HCT116 (cell line): ENCODE measurements at regions not wholly inside any gene's neighbourhood (a gene's known extent, or its start where the extent isn't known, plus 50 kb on each side); places are given as distances from the start of the nearest gene placed in this dataset.

Source experiments
- ATAC-seq: fragments of 200-7000 bp; cut with Tn5 transposase; 2 replicates; pipeline ENCODE4 v1.9.1; 2020; ENCODE audit warnings: mild to moderate bottlenecking, moderate library complexity
- BruUV-seq: library from RNA; stranded (reverse); fragments of 400-500 nt; replicated peaks from 2 replicates; lab custom pipeline; 2021; lab: Mats Ljungman, UMichigan
- CTCF ChIA-PET: fragments of 300-600 bp; sonication (Branson Sonifier 250); formaldehyde crosslinking; loops from one replicate; lab custom pipeline; 2021; ENCODE audit warnings: antibody characterized with exemption; lab: Charles Lee
- POLR2A ChIA-PET: fragments of 300-600, 350-600 bp; sonication (Branson Sonifier 250); formaldehyde crosslinking; loops from one replicate; lab custom pipeline; 2021; ENCODE audit warnings: antibody characterized with exemption; lab: Charles Lee
- RAD21 ChIA-PET, 2 experiments: fragments of 300-600 bp; sonication (Branson Sonifier 250); formaldehyde crosslinking; loops; one replicate each; lab custom pipeline; 2023; ENCODE audit warnings: low total read pairs in 2 of 2; ENCODE audit not compliant: uncharacterized antibody in 2 of 2, unreplicated experiment in 2 of 2, low non-redundant PET in 1 of 2; lab: Charles Lee
- DNase-seq: peaks from one replicate; pipeline ENCODE4 v3.0.0-alpha.2; 2010; ENCODE audit warnings: low read depth, low spot score
- H2AFZ ChIP-seq: fragments of 200-600 bp; shearing (Covaris generic), sonication (generic); 2 replicates; pipeline ENCODE4 v1.6.1; 2017; ENCODE audit warnings: low read depth, mixed run types, mixed read lengths, antibody characterized with exemption, low read length; ENCODE audit not compliant: poor library complexity, severe bottlenecking
- H3K27ac ChIP-seq: 2 replicates; pipeline ENCODE4 v1.5.1; 2012; ENCODE audit warnings: low read depth, low read length
- H3K27me3 ChIP-seq: fragments of 200-600 bp; sonication (generic); 2 replicates; pipeline ENCODE4 v1.6.1; 2016; ENCODE audit warnings: mixed run types, low read length, mixed read lengths; ENCODE audit not compliant: insufficient read depth
- H3K36me3 ChIP-seq, 2 experiments: fragments of 200-500 bp in 1 of 2; fragments of 200-600 bp in 1 of 2; sonication (Bioruptor generic) in 1 of 2; sonication (generic) in 1 of 2; 2 replicates each; pipeline versions ENCODE4 v1.5.1 to v1.6.1; 2014 to 2016; ENCODE audit warnings: low read length in 2 of 2, inconsistent platforms in 1 of 2, mixed read lengths in 1 of 2, mixed run types in 1 of 2; ENCODE audit not compliant: insufficient read depth in 2 of 2, control insufficient read depth in 1 of 2
- H3K4me1 ChIP-seq, 2 experiments: fragments of 200-600 bp in 1 of 2; sonication (generic) in 1 of 2; 2 replicates each; pipeline versions ENCODE4 v1.5.1 to v1.6.1; 2012 to 2017; ENCODE audit warnings: low read length in 2 of 2, inconsistent platforms in 1 of 2, mild to moderate bottlenecking in 1 of 2, mixed read lengths in 1 of 2, mixed run types in 1 of 2, moderate library complexity in 1 of 2; ENCODE audit not compliant: insufficient read depth in 2 of 2, control insufficient read depth in 1 of 2
- H3K4me2 ChIP-seq: fragments of 200-600 bp; sonication (generic); 2 replicates; pipeline ENCODE4 v1.6.1; 2017; ENCODE audit warnings: mixed run types, low read length, mixed read lengths
- H3K4me3 ChIP-seq, 2 experiments: fragments of 200-600 bp in 1 of 2; sonication (generic) in 1 of 2; replicated peaks in 1 of 2; 2 replicates each; pipeline ENCODE4 v1.5.1; 2011 to 2016; ENCODE audit warnings: low read length in 2 of 2, control low read depth in 1 of 2, low read depth in 1 of 2, mild to moderate bottlenecking in 1 of 2, mixed read lengths in 1 of 2, mixed run types in 1 of 2
- H3K79me2 ChIP-seq: fragments of 200-600 bp; sonication (generic); 2 replicates; pipeline ENCODE4 v1.6.1; 2017; ENCODE audit warnings: mild to moderate bottlenecking, mixed run types, low read length, moderate library complexity, mixed read lengths; ENCODE audit not compliant: insufficient read depth
- H3K9ac ChIP-seq: fragments of 200-600 bp; sonication (generic); 2 replicates; pipeline ENCODE4 v1.6.1; 2016; ENCODE audit warnings: low read length, mixed read lengths
- H3K9me2 ChIP-seq: fragments of 200-600 bp; sonication (generic), shearing (Covaris generic); 2 replicates; pipeline ENCODE4 v1.6.1; 2017; ENCODE audit warnings: mixed run types, mild to moderate bottlenecking, moderate library complexity; ENCODE audit not compliant: insufficient read depth
- H3K9me3 ChIP-seq, 2 experiments: fragments of 200-500 bp in 1 of 2; fragments of 200-600 bp in 1 of 2; sonication (Bioruptor generic) in 1 of 2; sonication (generic) in 1 of 2; 2 replicates each; pipeline ENCODE4 v1.6.1; 2014 to 2017; ENCODE audit warnings: low read length in 2 of 2, mixed read lengths in 2 of 2, inconsistent platforms in 1 of 2, low read depth in 1 of 2, mild to moderate bottlenecking in 1 of 2, mixed run types in 1 of 2, moderate library complexity in 1 of 2; ENCODE audit not compliant: control insufficient read depth in 1 of 2, insufficient read depth in 1 of 2
- H4K20me1 ChIP-seq: fragments of 200-600 bp; sonication (generic), shearing (Covaris generic); 2 replicates; pipeline ENCODE4 v1.6.1; 2017; ENCODE audit warnings: mixed run types, mild to moderate bottlenecking, moderate library complexity; ENCODE audit not compliant: insufficient read depth
- ATF3 ChIP-seq: IDR thresholded peaks from 2 replicates; pipeline ENCODE4 v1.6.1; 2012
- CBX3 ChIP-seq: IDR thresholded peaks from 2 replicates; pipeline ENCODE4 v1.6.1; 2012; ENCODE audit warnings: low read depth
- CEBPB ChIP-seq: IDR thresholded peaks from 2 replicates; pipeline ENCODE4 v1.6.1; 2012; ENCODE audit warnings: low read depth
- EGR1 ChIP-seq: IDR thresholded peaks from 2 replicates; pipeline ENCODE4 v1.6.1; 2012; ENCODE audit warnings: low read depth
- EZH2 ChIP-seq: fragments of 200-600 bp; sonication (generic); IDR thresholded peaks from 2 replicates; pipeline ENCODE4 v1.6.1; 2017; ENCODE audit warnings: antibody characterized with exemption, mixed run types
- EZH2phosphoT487 ChIP-seq: fragments of 200-600 bp; IDR thresholded peaks from 2 replicates; pipeline ENCODE4 v1.6.1; 2018; ENCODE audit warnings: antibody characterized with exemption, borderline replicate concordance
- FOSL1 ChIP-seq: IDR thresholded peaks from 2 replicates; pipeline ENCODE4 v1.6.1; 2012; ENCODE audit warnings: low read depth
- MAX ChIP-seq: IDR thresholded peaks from 2 replicates; pipeline ENCODE4 v1.6.1; 2012
- POLR2A ChIP-seq: IDR thresholded peaks from 2 replicates; pipeline ENCODE4 v1.7.0; 2011; ENCODE audit warnings: borderline replicate concordance; ENCODE audit not compliant: insufficient read depth, insufficient read length; ENCODE audit errors: extremely low read depth
- POLR2AphosphoS5 ChIP-seq: IDR thresholded peaks from 2 replicates; pipeline ENCODE4 v1.6.1; 2011; ENCODE audit warnings: mild to moderate bottlenecking, low read depth, low read length, moderate library complexity
- RAD21 ChIP-seq: IDR thresholded peaks from 2 replicates; pipeline ENCODE4 v1.6.1; 2012; ENCODE audit warnings: low read depth, mild to moderate bottlenecking
- TCF7L2 ChIP-seq: IDR thresholded peaks from 2 replicates; pipeline ENCODE4 v1.7.0; 2011; ENCODE audit warnings: borderline replicate concordance, inconsistent platforms; ENCODE audit not compliant: insufficient read depth, insufficient read length; ENCODE audit errors: extremely low read depth
- YY1 ChIP-seq: IDR thresholded peaks from 2 replicates; pipeline ENCODE4 v1.6.1; 2011; ENCODE audit warnings: low read length, low read depth, moderate library complexity, mild to moderate bottlenecking; ENCODE audit not compliant: insufficient replicate concordance; ENCODE audit errors: extremely low read depth
- ZNF274 ChIP-seq: fragments of 200-500 bp; sonication (Bioruptor generic); IDR thresholded peaks from 2 replicates; pipeline ENCODE4 v1.6.1; 2014; ENCODE audit warnings: mild to moderate bottlenecking, low read depth, low read length, inconsistent platforms
- intact Hi-C: fragments of 100-400 bp; cut with micrococcal nuclease; formaldehyde crosslinking; loops from 2 replicates; pipeline ENCODE4 v1.10.0; 2022
- TF ChIP-seq, protein P1 (sequence below), 3 experiments: fragments of 200-600 bp in 1 of 3; sonication (generic) in 1 of 3; IDR thresholded peaks in 2 of 3; conservative IDR thresholded peaks in 1 of 3; 2 replicates each; pipeline ENCODE4 v1.5.1; 2012 to 2017; ENCODE audit warnings: low read depth in 2 of 3, low read length in 2 of 3, antibody characterized with exemption in 1 of 3, borderline replicate concordance in 1 of 3, control low read depth in 1 of 3, mild to moderate bottlenecking in 1 of 3, mixed read lengths in 1 of 3, mixed run types in 1 of 3, moderate library complexity in 1 of 3; ENCODE audit not compliant: insufficient read depth in 1 of 3
- TF ChIP-seq, protein P2 (sequence below): IDR thresholded peaks from 2 replicates; pipeline ENCODE4 v1.6.1; 2012; ENCODE audit warnings: low read depth
- TF ChIP-seq, protein P3 (sequence below): IDR thresholded peaks from 2 replicates; pipeline ENCODE4 v1.6.1; 2011; ENCODE audit warnings: mild to moderate bottlenecking, low read length, moderate library complexity; ENCODE audit not compliant: insufficient replicate concordance; ENCODE audit errors: extremely low read depth

DNA sequence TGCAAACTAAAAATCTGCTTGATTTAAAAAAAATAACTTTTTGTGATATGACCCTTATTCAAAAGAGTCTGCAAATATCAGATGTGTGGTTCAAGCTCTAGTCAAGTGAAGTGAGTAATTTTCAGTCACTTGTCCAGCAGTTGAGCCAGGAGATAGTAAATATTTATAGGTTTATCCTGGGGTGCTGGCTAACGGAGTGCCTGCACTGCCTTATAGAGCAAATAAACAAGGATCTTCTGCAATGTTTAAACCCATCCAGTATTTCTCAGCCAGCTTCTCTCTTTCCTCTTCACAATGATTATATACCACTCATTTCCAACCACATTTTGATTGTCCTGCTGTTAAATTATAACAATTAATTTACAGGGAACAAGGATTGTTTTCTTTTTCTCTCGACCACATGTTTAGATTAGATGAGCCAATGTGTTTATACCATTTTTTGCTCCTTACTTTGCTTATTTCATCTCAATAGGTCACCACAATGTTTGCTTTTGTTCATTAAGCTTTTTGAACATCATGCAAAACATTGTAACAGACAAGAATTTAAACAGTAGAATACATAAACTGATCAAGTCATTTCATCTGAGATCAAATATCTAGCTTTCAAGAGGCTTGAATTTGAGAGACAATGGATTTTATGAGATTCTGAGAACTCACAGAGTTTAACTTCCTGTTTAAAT, 60.3 kb upstream of the GREM2 start:
- CTCF ChIA-PET, result no interaction called here
- no peak for DNase-seq
- POLR2A ChIA-PET, result no interaction called here
- Histone ChIP-seq H3K27ac (no peak overlapping the region), H3K9me2 (no peaks in the 10 kb centered on the region), H4K20me1 (no peaks in the 10 kb centered on the region), H3K79me2 (no peaks in the 10 kb centered on the region), H3K4me1 (no peaks in the 10 kb centered on the region), H3K27me3 (no peaks in the 10 kb centered on the region), H3K4me2 (no peak overlapping the region), H3K9ac (no peak overlapping the region), H3K36me3 (no peaks in the 10 kb centered on the region), H3K9me3 (peaks cover 0 to 8% of the 10 kb centered on the region in 2 experiments; a peak in 2 of 4 replicates), H2AFZ (no peak overlapping the region)
- RAD21 ChIA-PET, result no interaction called here
- no peak for ATAC-seq
- intact Hi-C loops, result no loop called here
- no peak for TF ChIP-seq CBX3
- TF ChIP-seq EGR1, result no peak
- TF ChIP-seq ATF3, result no peak
- no peak for TF ChIP-seq TCF7L2
- no peak for TF ChIP-seq EZH2phosphoT487
- TF ChIP-seq, protein P1, sequence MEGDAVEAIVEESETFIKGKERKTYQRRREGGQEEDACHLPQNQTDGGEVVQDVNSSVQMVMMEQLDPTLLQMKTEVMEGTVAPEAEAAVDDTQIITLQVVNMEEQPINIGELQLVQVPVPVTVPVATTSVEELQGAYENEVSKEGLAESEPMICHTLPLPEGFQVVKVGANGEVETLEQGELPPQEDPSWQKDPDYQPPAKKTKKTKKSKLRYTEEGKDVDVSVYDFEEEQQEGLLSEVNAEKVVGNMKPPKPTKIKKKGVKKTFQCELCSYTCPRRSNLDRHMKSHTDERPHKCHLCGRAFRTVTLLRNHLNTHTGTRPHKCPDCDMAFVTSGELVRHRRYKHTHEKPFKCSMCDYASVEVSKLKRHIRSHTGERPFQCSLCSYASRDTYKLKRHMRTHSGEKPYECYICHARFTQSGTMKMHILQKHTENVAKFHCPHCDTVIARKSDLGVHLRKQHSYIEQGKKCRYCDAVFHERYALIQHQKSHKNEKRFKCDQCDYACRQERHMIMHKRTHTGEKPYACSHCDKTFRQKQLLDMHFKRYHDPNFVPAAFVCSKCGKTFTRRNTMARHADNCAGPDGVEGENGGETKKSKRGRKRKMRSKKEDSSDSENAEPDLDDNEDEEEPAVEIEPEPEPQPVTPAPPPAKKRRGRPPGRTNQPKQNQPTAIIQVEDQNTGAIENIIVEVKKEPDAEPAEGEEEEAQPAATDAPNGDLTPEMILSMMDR (IDR thresholded peaks at IDR 0.05 in 2 of 3, conservative IDR thresholded peaks at IDR 0.05 in 1 of 3; ENCODE audit: borderline replicate concordance in 1 of 3, insufficient read depth in 1 of 3, low read depth in 2 of 3, low read length in 2 of 3), result no peak
- TF ChIP-seq, protein P2, sequence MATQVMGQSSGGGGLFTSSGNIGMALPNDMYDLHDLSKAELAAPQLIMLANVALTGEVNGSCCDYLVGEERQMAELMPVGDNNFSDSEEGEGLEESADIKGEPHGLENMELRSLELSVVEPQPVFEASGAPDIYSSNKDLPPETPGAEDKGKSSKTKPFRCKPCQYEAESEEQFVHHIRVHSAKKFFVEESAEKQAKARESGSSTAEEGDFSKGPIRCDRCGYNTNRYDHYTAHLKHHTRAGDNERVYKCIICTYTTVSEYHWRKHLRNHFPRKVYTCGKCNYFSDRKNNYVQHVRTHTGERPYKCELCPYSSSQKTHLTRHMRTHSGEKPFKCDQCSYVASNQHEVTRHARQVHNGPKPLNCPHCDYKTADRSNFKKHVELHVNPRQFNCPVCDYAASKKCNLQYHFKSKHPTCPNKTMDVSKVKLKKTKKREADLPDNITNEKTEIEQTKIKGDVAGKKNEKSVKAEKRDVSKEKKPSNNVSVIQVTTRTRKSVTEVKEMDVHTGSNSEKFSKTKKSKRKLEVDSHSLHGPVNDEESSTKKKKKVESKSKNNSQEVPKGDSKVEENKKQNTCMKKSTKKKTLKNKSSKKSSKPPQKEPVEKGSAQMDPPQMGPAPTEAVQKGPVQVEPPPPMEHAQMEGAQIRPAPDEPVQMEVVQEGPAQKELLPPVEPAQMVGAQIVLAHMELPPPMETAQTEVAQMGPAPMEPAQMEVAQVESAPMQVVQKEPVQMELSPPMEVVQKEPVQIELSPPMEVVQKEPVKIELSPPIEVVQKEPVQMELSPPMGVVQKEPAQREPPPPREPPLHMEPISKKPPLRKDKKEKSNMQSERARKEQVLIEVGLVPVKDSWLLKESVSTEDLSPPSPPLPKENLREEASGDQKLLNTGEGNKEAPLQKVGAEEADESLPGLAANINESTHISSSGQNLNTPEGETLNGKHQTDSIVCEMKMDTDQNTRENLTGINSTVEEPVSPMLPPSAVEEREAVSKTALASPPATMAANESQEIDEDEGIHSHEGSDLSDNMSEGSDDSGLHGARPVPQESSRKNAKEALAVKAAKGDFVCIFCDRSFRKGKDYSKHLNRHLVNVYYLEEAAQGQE, result no peak
- no peak for TF ChIP-seq CEBPB
- no peak for TF ChIP-seq YY1
- TF ChIP-seq, protein P3, sequence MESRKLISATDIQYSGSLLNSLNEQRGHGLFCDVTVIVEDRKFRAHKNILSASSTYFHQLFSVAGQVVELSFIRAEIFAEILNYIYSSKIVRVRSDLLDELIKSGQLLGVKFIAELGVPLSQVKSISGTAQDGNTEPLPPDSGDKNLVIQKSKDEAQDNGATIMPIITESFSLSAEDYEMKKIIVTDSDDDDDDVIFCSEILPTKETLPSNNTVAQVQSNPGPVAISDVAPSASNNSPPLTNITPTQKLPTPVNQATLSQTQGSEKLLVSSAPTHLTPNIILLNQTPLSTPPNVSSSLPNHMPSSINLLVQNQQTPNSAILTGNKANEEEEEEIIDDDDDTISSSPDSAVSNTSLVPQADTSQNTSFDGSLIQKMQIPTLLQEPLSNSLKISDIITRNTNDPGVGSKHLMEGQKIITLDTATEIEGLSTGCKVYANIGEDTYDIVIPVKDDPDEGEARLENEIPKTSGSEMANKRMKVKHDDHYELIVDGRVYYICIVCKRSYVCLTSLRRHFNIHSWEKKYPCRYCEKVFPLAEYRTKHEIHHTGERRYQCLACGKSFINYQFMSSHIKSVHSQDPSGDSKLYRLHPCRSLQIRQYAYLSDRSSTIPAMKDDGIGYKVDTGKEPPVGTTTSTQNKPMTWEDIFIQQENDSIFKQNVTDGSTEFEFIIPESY, result no peak
- TF ChIP-seq MAX, result no peak
- no peak for TF ChIP-seq ZNF274
- TF ChIP-seq POLR2A, result no peak
- TF ChIP-seq POLR2AphosphoS5, result no peak
- no peak for TF ChIP-seq FOSL1
- TF ChIP-seq RAD21, result no peak
- TF ChIP-seq EZH2, result no peak
- TF ChIP-seq, all 23 proteins: peak for 0
- BruUV-seq, result no TSS peak
- H3K4me3 ChIP-seq, result no peak overlapping the region
